Dedifferentiated amniotic fluid mesenchymal stem cell (primary cell): ENCODE measurements at regions not wholly inside any gene's neighbourhood (a gene's known extent, or its start where the extent isn't known, plus 50 kb on each side); places are given as distances from the start of the nearest gene placed in this dataset.

Source experiments
- DNase-seq: peaks from one replicate; pipeline ENCODE4 v3.0.0-alpha.2; 2016; ENCODE audit errors: extremely low spot score

DNA sequence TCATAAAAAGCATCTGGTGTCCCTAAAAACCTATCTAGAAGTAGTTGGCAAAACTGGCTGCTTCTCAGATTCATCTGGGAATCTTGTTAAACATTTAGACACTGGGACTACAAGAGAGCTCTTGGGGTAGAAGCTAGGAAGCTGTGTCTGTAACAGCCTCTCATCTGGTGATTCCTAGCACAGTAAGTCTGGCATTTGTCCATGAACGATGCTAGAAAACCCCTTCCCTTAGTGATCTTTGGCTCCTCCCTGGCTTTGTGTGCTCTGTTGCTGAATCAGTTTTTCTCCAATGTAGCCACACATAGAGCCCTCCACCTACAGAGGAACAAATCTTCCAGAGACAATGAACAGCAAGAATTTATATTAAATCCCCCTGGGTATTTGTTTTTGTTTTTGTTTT is 951.7 kb upstream of the LCORL start:
- DNase-seq: no peak

DNA sequence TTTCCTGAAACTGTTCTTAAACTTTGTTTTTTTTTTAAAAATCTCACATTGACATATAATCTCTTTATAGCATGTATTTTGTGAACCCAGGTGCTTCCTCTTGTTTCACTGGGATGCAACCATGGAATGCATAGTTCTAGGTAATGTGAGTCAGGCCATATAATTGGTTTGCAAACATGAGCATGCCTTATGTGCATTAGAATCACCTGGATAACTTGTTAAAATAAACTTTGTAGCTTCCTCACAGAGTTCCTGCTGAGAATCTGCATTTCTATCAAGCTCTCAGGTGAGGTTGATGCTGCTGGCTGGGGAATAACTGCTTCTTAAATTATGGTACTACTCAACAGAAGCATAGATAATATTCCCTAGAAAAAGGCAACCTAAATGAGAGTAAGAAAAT is 940.3 kb upstream of the LCORL start:
- no peak for DNase-seq

DNA sequence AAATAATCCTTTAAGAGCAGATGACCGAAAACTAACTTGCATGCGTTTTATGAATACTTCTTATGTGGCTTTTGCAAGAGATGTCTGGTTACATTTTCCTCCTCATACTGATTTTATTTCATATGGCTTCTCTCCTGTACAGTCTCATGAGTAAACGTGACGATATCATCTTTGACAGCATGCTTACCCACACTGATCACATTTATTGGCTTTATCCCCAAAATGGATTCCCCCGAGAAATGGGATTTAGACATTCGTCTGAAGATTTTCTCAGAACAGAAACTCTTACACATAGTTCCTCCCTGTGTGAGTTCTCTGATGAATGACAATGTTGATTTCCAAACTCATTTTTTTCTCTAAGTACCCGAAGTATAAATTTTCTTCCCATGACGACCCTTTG is 939.7 kb upstream of the LCORL start:
- DNase-seq: no peak

DNA sequence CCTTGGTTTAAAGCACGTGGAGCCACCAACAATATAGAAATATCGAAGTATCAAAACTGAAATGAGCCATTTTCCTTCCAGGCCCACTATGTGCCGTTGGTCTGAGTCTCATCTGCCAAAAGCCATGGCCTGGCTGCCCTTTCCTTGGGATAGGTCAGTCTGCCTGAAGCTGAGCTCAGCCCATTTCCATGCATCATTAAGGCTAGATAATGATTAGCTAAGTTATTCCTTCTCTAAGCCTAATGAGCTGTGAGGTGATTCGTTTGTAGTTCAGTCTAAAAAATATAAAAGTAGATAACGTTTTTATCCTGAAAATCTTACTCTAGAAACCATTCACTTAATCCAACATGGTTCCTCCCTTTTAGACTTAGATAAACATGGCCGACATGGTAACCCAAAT is 936.2 kb upstream of the LCORL start:
- no peak for DNase-seq

DNA sequence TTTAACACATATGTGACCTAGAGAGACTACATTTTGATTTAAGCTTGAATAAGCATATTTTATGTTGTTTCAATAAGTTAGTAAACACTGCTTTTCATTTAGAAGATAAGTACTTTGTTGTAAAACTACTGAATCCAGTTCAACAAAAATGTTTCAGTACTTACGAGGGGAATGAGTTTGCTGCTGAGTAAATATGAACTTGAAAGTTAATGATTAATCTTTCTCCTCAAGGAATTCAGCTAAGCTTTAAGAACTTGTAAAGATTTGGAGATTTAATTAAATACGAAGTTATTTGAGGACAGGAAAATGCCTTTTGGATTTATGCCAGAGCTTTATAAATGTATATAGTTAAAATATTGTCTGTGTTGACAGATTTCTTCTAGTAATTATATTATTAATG is 933.0 kb upstream of the LCORL start:
- DNase-seq: no peak

DNA sequence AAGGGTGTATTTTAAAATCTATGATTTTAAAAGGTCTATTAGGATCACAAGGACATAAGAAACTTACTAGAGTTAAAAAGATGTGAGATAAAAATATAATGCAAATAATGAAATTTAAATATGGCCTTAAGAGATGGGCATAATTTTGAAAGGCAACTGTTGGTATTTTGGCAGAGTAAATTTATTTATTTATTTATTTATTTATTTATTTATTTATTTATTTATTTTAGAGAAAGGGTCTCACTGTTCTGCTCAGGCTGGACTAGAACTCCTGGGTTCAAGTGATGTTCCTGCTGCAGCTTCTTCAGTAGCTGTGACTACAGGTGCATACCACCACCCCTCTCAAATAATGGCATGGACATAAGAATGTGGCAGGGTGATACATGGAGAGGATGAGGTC is 932.1 kb upstream of the LCORL start:
- no peak for DNase-seq

DNA sequence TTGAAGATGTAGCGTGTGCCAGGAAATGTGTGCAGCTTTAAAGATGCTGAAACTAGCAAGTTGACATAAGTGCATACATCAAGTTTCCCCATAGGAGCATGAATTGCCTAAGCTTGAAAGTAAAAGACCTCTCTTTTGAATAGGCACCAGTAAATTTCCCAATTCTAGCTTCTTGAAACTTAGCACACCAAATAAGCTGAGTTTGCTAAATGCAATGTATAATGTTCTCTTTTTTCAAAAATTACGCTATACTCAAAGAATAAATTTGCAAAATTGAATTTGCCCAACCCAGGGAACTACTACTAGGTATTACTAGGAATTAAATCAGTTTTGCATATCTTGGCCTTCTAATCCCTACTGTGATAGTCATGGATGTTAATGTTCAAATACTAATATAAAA is 923.9 kb upstream of the LCORL start:
- DNase-seq: no peak

DNA sequence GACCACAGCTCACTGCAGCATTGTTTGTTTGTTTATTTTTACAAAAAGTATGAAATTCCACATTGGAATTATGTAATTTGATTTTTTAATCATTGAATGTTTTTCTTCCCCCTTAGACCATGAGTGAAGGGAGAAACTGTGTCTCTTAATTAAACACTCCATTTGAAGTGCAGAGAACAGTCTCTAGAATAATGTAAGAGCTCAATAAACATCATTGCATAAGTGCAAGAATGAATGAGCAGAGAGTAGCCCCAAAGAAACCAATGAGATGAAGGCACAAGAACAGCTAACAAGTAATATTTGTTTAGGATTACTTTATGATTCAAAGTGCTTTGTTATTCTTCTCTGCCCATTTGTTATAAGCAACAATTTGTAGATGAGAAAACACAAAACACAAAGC is 921.3 kb upstream of the LCORL start:
- DNase-seq: no peak

DNA sequence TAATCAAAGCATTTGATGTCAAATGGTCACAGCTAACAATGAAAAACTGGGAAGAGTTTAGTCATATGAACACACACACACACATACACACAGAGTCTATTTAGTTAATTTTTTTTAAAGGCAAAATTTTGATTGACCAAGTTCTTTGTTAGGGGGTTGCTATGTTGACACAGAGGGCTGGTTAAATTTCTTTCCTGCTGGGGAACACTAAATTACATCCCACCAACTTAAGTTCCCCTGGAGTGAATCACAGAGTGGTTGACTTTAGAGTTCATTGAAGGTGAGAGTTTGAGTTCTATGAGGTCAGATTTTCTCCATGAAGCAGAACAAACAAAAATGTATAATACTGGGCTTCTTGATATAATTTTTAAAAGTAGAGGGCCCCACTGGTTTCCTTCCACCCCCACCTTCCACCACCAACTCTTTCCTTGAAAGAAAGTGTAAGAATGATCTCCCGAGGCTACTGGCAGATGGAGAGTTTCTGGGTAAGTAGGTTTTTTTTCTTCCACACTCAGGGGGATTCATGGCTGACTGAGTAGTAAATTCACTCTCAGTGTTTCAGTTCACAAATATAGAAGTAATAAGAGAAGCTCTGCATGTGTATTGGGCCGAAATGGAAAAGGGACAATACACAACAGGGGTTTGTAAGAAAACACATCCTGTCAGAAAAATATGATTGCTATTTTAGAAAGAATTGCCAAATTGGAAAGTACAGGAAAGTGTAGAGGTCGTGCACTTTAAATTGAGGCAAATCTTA is 917.0 kb upstream of the LCORL start:
- no peak for DNase-seq

DNA sequence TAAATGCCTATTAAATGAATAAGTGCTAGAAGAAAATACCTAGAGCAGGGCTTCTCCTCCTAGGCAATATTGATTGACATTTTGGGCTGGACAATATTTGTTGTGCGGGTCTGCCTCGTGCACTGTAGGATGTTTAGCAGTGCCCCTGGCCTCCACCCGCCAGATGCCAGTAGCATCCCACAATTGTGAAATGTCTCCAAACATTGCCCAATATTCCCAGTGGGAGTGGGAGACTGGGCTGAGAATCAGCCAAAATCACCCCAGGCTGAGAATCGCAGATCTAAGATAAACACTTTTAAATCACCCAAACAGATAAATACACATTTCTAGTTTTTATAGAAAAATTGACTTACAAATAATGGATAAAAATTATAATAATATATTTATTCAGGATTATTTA is 916.2 kb upstream of the LCORL start:
- no peak for DNase-seq

DNA sequence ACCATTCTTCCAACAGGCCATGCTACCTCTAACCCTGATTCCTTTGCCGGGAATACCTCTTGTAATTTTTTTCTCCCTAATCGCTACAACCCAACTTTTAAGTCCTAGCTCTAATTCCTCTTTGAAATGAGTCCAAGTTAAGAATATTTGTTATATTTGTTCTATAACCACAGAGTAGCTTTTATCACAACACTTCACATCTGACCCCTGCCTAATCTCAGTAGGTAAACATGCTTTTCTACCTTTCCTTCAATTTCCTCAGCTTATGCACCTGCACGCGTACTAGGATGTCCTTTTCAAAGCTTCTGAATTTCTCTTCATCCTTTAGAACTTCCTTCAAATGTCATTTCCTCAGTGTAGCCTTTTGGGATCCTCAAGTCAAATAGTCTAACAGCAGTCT is 915.5 kb upstream of the LCORL start:
- no peak for DNase-seq

DNA sequence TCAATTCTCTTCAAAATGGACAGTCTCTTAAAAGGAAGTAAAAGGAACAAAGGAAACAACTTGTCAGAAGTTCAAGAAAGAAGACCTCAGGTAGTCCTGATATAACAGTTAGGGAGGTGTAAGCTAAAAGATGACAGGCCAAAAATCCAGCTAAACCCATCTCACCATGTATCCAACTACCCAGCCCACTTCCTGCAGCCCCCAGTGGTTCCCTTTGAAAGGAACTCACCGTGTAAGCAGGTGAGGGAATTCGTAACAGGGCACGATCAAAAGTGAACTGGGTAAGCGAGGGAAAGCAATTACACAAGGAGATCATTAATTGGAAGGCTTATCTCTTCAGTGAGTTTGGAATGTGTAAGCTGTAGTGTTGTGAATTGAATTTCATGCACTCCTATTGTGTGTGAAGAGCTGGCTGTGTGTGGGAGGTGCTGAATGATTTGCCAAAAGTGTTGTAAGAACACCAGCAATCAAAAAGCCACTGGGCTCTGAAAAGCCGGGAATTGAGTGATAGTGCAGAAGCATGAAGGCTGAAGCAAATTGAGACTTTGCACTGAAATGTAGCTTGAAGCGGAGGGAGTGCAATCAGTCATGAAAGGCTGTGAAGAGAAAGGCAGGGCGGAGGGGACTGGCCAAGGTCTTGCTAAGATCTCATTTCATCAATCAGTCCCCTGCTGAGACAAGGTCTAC is 914.2 kb upstream of the LCORL start:
- no peak for DNase-seq

DNA sequence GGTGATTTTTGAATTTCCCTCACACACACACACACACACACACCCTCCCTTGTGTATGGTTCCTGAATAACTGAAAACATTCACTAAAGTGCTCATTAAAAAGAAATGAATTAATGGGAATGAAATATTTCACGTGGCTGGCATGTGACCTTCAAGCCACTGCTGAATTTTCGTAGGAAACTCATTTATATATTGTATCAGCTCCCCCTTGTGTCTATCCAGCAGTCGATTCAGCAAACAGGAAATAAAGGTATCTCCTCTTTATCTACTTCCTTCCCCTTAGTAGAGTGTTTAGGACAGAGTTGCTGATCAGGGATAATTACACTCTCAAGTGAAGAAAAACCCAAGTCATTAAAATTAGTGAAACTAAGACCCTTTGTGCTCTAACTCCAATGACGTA is 912.6 kb upstream of the LCORL start:
- no peak for DNase-seq

DNA sequence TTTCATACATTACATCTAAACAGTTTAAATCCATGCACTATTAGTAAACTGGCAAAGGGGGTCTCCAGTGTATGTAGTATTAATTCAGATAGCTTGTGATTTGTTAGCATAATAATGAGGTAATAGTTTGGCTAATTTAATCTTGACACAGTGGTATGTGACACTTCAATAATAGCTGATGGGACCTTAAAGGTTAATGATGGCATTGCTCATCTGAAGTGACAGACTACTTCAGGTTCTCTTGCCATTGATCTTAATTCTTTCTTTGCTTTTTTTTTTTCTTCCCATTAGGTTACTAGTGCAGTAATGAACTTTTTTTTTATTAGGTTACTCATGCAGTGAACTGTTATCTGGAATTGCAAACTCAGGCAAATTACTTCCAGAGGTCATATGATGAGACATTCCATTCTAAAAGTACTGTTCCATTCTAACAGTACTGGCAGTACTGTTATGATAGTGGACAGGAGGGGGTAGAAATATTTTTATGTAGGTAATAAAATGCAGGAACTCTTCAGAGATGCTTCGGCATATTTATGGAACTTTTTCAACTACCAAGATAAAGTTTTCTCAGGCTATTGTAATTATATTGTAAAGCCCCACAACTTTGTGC is 911.3 kb upstream of the LCORL start:
- no peak for DNase-seq

DNA sequence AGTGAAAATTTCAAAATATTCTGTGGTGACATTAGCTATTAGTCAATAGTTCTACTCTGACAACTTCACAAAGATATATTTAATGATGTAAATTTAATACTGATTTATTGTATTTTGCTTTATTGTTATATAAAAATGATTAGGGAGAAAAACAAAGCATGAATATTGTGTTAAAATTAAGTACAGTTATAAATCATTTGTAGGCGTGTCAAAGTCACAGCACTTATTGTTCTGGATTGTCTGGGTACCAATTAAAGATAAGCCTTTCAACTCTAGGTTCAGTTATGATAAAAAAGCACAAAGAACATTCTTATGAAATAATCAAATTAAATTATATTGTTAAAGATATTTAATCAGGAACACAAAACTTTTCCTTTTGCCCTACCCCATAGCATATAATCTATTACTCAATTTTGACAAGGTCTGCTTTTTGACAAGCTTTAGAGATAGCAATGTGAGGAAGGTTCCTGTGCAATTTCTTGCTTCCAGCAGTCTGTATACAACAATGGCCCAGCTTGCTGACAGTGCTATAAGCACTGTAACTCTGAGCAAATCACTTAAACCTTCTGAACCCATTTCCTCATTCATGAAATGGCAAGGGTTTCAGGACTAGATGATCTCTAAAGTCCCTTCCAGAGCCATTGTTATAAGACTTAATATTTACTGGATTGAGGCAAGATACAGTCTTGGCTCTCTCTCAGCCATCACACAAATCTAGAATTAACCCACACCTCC is 910.3 kb upstream of the LCORL start:
- no peak for DNase-seq

DNA sequence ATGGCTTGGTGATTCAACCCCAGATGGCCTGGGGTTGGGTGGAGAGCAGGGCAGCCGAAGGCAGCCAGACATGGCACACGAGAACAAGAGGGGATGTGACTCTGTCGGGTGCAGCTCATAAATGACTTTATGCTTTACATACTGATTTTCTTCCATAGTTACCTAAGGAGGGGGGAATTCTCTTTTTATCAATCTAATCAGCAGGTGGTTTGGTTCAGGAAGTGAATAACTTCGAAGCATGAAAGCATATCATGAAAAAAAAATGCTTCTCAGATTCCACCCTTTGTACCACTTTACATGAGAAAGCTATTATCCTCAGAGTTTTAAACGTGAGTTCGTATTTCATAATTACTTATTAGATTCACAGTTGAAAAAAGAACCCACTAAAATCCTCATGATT is 908.9 kb upstream of the LCORL start:
- no peak for DNase-seq

DNA sequence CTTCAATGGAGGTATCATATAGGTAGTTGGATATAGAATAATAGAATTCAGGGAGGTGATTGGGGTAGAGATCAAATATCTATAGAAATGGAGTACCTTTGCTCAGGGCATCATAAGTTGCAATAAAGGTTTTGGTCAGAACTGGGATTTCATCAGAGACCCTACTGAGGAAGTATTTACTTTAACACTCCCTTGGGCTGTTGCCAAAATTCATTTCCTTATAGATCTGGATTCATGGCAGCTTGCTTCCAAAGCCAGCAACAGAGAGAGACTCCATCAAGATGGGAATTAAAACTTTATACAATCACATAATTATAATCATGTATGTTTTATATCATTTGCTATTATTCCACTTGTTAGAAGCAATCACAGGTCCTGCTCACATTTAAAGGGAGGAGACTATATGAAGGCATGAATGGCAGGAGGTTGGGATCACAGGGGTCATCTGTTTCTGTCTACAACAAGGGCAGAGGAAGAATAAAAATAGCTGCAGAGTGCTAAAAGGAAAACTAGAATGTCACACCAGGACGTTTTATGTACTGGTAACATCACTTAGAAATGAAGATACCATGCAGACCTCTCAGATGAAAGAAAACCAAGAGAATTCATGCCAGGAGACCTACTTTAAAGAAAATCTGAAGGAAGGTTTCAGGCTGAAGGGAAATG is 902.1 kb upstream of the LCORL start:
- DNase-seq: no peak

DNA sequence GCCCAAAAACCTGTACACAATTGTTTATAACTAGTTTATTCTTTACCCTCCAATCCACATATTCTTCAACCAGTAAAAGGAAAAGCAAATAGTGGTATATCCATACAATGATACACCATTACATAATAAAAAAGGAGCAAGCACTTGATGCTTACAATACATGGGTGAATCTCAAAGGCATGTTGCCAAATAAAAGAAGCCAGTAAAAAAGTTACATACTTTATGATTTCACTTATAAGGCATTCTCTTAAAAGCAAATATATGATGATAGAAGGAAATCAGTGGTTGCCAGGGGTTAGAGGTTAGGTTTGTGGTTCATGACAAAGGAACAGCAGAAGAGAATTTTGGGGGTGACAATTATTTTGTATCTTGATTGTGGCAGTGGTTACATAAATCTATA is 896.1 kb upstream of the LCORL start:
- DNase-seq: no peak

DNA sequence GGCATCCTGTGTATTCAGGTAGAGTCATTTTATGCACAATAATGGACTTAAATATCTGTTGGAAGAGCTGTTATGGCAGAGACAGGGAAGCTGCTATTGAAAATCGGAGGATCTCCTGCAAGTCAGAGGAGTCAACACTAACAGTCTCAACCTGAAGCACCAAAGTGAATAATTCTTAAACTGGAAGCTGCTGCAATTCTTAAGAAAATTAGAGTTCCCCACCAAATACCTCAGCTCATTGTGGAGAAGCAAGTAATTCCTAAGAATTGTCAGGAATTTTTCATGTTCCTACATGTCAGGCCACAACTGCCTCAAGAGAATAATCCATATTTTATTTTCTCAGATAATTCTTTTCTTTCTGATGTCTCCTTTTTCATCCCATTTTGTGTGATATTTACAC is 892.6 kb upstream of the LCORL start:
- DNase-seq: no peak

DNA sequence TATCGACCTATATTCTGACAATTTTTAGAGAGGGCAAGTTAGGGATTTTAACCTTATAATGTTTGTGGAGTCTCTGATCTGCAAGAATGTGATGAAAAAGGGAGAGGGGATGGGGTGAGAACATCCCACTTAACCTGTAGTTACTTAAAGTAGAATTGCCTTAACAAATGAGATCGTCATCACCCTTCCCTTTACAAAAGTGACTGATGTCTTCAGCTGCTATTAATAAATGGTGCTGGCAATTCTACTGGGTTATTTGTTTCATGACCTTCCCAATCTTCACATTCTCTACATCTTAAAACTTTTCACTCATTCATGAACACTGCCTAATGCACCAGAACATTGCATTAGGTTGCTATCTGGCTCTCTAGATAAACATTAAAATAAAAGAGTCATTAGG is 873.4 kb upstream of the LCORL start:
- no peak for DNase-seq

DNA sequence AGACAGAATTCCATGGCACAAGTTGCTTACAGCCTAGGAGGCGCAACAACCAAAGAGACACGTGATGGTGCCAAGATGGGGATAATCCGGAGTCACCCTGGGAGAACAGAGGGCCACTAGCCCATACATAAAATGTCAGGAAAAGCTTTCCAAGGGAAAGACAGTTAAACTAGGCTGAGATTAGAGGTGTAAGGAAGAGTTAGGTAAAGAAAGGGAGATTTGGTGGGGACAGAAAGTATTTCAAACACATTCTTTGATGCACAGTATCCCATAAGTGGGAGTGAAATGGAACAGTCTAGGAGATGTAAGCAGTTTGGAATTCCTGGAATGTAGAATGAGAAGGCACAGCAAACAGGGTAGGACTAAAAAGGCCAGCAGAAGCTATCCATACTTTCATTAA is 860.9 kb upstream of the LCORL start:
- peak; percentile 58 for DNase-seq

DNA sequence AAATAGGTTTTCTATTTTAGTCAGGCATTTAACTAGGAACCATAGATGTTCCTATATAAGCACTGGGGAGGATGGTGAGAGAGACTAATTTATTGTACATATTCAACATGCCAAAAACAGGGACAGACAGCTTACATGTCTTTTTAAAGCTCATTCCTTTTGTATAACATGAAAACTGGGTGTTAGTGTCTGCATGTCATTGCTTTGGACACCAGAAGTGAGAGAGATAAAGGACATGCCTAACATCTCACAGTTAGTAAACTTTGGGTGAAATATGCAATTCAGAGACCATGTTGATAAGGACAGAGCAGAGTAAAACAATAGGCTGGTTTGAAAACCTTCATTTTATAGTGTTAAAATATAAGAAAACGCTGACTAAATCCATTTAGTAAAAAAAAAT is 860.0 kb upstream of the LCORL start:
- no peak for DNase-seq
